ENCODE measurements at regions not wholly inside any gene's neighbourhood (a gene's known extent, or its start where the extent isn't known, plus 50 kb on each side); places are given as distances from the start of the nearest gene placed in this dataset.

DNA sequence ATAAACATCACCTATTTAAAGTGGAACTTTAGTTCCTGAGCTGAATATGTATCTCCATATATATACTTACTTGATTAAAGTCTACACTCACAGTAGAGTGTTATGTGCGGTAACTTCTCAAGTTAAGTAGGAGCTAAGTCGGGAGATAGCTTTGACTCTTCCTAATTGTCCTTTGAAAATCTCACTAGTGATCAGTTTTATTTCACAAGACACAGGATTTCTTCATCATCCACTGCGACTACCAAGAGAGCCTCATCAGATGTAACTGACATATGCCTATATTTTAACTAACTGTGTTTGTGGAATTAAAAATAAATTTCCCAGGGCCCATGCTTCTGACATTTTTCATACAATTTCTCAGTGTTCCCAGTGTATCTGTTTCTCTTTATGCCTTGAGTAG lies 1664.0 kb downstream of the EFNB2 start:
- DNase-seq, result peak; percentile 69

GRCh38 chr13:104869501-104869900 lies 1666.0 kb downstream of the EFNB2 start:
- peak; percentile 93 for DNase-seq

GRCh38 chr13:104868806-104869205 lies 1666.7 kb downstream of the EFNB2 start:
- DNase-seq, result no peak

DNA sequence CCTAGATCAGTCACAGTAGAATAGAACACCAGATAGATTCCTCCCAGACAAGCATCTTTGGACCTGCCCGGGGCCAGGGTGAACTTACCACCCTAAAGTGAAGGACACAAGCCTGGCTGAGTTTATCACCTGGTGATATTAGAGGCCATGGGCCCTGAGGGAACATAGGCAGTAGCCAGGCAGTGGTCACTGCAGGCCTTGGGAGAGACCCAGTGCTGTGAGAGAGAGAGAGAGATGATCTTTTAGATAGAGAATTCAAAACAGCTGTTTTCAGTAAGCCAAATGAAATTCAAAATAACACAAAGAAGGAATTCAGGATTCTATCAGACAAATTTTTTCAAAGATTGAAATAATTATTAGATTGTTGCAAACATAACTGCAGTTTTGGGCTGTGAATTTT lies 1679.9 kb downstream of the EFNB2 start:
- DNase-seq, result no peak

DNA sequence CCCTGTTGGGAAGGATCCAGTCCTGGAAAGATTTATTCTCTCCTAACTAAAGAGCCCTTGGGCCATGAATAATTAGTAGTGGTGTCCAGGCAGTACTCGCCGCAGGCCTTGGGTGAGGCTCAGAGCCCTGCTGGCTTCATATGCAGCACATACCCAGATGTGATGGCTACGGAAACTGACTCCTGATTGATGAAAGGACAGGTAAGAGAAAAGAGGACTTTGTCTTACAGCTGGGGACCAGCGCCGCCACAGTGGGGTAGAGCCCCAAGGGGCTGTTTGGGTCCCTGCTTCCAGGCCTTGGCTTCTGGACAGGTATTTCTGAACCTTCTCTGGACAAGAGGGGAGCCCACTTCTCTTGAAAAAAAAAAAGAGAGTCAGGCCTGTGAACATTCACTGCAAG lies 1680.8 kb downstream of the EFNB2 start:
- no peak for DNase-seq

GRCh38 chr13:104854007-104854406 lies 1681.5 kb downstream of the EFNB2 start:
- no peak for DNase-seq

DNA sequence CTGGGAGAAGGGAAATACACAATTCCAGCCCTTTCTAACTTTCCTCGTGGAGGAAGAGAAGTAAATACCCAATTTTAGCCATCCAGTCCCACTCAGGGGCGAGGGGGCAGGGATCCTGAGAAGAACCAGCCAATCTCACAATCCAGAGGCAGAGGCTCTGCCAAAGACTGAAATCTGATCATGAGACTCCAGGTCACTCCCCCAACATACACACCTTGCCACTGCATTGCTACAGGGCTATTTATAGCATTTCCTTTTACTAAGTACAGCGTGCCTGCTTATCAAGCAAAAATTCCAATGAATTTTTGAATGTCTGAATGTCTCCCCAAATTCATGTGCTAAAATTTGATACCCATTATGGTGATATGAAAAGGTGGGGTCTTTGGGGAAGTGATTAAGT lies 1687.5 kb downstream of the EFNB2 start:
- no peak for DNase-seq

GRCh38 chr13:104843401-104843800 lies 1692.1 kb downstream of the EFNB2 start:
- no peak for DNase-seq

DNA sequence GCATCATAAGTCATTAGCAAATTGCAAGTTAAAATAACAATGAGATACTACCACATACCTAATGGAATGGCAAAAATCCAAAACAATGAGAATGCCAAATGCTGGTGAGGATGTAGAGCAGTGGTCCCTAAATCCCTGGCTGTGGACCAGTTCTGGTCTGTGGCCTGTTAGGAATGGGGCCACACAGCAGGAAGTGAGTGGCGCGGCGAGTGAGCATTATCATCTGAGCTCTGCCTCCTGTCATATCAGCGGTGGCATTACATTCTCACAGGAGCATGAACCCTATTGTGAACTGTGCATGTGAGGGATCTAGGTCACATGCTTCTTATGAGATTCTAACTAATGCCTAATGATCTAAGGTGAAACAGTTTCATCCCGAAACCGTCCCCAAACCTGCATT lies 1694.4 kb downstream of the EFNB2 start:
- no peak for DNase-seq

GRCh38 chr13:104837756-104838155 lies 1697.7 kb downstream of the EFNB2 start:
- peak; percentile 98 for DNase-seq

DNA sequence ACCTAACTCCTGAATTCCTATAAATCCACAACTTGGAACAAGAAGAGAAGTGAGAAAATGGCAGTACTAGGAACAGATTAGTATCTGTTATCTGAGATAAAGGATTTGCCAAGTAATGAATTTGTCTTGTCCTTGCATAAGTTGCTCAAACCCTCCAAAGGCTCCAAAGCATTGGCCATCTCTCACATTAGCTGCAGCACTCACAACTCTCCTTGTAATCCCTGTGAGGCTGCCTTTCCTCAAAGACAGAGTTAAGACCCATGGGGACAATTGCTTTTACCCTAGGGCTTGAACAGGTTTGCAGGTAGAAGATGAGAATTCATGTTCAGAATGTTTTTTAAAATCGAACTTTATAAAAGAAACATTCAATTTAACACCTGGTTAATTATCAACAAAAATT lies 1702.2 kb downstream of the EFNB2 start:
- no peak for DNase-seq

DNA sequence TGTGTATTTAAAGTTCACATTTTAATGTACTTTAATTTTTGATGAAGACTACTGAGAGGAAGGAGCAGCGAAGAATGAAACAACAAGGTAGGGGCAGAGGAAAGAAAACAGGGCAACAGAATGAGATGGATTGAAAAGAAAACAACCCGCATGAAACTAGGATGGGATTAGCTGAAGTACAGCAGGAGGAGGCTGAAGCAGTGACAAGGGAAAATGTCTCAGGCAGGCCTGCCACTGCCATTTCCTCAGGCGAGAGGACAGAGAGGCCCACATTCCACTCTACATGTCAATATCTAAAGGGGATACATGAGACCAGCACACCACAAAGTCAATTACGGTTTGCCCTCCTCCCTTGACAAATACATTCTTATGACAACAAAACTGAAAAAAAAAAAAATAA lies 1703.2 kb downstream of the EFNB2 start:
- no peak for DNase-seq

DNA sequence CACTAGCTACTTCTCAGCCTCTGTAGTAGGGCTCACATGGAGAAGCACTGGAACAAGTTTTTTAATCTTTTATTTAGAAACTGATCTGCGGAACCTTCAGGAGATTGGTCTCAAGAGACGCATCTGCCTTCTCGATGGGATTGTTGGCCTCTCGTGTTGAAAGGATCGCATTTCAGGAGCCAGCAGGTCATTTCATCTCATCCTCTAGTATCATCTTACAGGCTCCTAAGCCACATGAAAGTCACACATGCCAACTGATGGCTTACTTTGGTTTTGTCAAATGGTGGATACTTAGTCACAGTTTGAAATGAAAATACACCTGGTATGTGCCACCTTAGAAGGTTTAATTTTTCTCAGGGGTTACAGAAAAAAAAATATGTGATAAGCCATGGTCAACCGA lies 1703.6 kb downstream of the EFNB2 start:
- DNase-seq, result no peak

DNA sequence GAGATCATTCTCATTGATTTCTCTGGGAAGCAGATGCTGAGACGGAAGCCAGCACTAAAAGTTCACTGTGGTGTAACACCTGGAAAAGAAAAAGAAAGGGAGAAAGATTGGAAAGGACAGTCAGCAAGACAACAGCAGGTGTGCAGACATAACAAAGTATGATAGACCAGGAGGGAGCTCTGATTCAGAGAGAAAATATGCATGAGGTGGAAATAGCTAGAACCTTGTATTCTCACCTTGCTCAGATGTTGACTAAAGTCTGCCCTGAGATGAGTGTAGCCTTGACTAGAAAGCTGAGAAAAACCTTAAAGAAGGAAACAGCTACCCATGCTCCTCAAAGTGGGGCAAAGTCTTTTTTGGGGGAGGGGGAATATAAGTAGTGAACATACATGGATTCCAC lies 1711.8 kb downstream of the EFNB2 start:
- DNase-seq, result no peak

DNA sequence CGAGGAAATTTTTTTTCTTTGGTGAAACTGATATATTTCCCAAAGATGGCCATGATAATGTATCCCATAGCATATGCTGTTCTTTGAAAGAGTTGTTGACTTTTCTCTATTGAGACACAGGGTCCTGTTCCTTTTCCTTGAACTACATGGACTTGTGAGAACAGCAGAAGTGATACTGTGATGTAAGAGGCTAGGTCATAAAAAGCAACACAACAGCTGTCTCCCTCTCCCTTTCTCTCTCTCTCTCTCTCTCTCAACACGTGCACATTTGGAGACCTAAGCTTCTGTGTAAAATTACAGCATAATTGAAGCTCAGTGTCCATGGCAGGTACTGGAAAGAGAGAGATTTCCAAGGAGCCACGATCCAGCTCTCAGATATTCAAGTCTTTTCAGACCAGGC lies 1712.4 kb downstream of the EFNB2 start:
- DNase-seq, result peak; percentile 96

GRCh38 chr13:104817271-104817670 lies 1718.2 kb downstream of the EFNB2 start:
- DNase-seq, result no peak

DNA sequence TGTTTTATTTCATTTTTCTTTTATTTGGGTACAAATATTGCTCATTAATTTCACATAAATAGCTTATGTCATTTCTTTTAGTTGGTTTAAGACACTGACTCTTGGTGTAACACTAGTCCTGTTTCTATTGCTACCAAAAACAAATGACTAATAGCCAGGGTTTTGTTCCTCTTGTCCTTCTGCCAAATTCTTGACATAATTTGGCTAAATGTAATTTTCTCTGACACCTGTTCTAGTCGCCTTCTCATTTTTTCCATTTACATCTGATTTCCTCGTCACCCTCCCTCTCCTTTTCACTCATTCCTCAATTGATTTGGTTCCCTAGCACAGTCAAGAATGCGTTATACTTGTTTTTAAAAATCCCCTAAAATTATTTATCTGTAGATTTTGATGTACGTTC lies 1718.7 kb downstream of the EFNB2 start:
- no peak for DNase-seq

GRCh38 chr13:104810242-104810641 lies 1725.2 kb downstream of the EFNB2 start:
- peak; percentile 48 for DNase-seq

DNA sequence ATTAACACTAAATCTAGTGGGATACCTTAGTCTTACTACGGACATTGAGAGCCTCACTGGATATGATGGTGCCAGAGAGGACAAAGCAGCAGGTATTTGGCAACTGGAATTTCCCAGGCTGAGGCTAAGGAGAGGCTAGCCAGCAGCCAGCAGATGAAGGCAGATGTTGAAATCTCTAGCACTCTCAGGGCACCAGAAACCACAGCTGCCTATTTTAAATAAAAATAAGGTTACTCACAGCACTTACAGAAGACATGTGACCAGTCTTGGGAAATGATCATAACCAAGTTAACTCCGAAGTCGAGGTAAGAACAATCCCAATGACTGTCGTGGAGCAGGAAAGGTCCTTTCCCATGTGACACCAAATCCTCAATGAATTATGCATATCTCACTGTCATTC lies 1726.0 kb downstream of the EFNB2 start:
- DNase-seq, result peak; percentile 91

- DNase-seq, result no peak
Observed at GRCh38 chr13:104805346-104805745, 1730.1 kb downstream of the EFNB2 start.

GRCh38 chr13:104799152-104799551 lies 1732.9 kb upstream of the SLC10A2 start:
- DNase-seq, result no peak

DNA sequence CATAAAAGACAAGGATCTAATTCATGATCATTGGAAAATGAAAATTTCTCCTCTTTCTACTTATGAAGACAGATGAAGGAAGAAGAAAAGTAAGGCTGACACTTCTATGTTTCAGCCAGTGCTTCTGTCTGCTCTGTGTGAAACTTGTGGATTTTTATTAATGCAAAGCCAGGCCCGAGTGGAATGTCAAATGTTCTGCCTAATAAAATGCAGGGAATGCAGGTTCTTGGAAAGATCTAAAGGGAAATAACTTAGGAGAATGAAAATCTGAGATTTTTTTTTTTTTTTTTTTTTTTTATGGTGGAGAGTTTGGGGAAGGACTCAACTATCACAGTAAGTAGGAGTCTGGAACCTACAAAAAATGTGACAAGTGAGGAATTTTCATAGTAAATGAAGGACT lies 1732.3 kb upstream of the SLC10A2 start:
- DNase-seq, result no peak

GRCh38 chr13:104796581-104796980 lies 1730.4 kb upstream of the SLC10A2 start:
- DNase-seq, result no peak

- DNase-seq, result no peak
Observed at GRCh38 chr13:104785952-104786351, 1719.7 kb upstream of the SLC10A2 start.

DNA sequence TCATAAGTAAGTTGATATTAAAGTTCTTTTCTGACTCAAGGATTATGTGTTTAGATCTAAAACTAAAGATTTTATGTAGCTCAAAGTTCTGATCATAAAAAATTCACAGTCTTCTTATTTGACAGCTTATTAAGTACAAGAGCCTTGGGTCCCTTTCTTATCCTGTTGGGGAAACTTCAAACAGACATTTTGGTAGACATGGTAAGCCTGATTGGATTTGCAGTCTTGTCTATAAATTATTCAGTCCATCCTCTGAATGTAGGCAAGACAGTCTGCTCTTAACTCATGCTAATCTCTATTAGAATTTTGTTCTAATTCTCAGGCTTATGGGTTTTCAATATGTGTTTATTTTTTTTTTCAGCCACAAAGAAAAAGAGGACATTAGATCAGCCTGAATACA lies 1718.7 kb upstream of the SLC10A2 start:
- no peak for DNase-seq

DNA sequence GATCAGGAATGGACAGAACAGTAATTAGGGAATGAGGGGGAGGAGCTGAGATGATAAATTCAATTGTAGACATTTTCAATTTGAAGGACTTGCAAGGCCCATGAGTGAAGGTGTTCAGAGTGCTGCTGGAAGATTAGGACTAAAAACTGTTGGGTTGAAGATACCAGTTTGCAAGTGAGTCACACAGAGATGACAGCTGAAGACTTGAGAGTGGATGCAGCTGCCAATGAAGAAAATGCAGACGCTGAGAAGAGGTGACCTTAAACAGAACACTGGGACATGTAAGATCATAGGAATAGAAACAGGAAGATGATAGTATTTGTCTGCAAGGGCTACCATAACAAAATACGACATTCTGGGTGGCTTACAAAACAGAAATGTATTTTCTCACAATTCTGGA lies 1716.5 kb upstream of the SLC10A2 start:
- peak; percentile 41 for DNase-seq

Data from MV-4-11 (cell line).